GM12878 (cell line): ENCODE measurements at regions not wholly inside any gene's neighbourhood (a gene's known extent, or its start where the extent isn't known, plus 50 kb on each side); places are given as distances from the start of the nearest gene placed in this dataset.

Source experiments
- CBFB ChIP-seq: IDR thresholded peaks from 2 replicates; pipeline ENCODE4 v1.6.1; 2016; ENCODE audit warnings: antibody characterized with exemption, low read depth
- EZH2 ChIP-seq: IDR thresholded peaks from 2 replicates; pipeline ENCODE4 v1.6.1; 2012; ENCODE audit warnings: low read depth, mild to moderate bottlenecking, control low read depth, inconsistent platforms, low read length, borderline replicate concordance; ENCODE audit not compliant: control insufficient read depth
- JUND ChIP-seq: IDR thresholded peaks from 2 replicates; pipeline ENCODE4 v1.6.1; 2012; ENCODE audit warnings: low read depth, mild to moderate bottlenecking, low read length, improper control_type of control experiment, moderate library complexity
- POLR2A ChIP-seq: IDR thresholded peaks from 2 replicates; pipeline ENCODE4 v1.6.1; 2011; ENCODE audit warnings: low read depth, mild to moderate bottlenecking, low read length
- RCOR1 ChIP-seq: conservative IDR thresholded peaks from 2 replicates; pipeline ENCODE4 v1.6.1; 2012; ENCODE audit warnings: low read depth, low read length, improper control_type of control experiment
- SIN3A ChIP-seq: IDR thresholded peaks from 2 replicates; pipeline ENCODE4 v1.6.1; 2012; ENCODE audit warnings: low read depth, low read length, improper control_type of control experiment
- SP1 ChIP-seq: IDR thresholded peaks from one replicate; pipeline ENCODE4 v1.6.1; 2011; ENCODE audit warnings: low read depth, low read length
- SUZ12 ChIP-seq: fragments of 200-600 bp; sonication (generic); IDR thresholded peaks from one replicate; pipeline ENCODE4 v1.6.1; 2018; ENCODE audit warnings: antibody characterized with exemption, mild to moderate bottlenecking; ENCODE audit not compliant: unreplicated experiment
- TCF12 ChIP-seq: IDR thresholded peaks from 2 replicates; pipeline ENCODE4 v1.6.1; 2011; ENCODE audit warnings: low read depth, mild to moderate bottlenecking, low read length
- TCF7 ChIP-seq: IDR thresholded peaks from 2 replicates; pipeline ENCODE4 v1.6.1; 2014; ENCODE audit warnings: antibody characterized with exemption, borderline replicate concordance
- TF ChIP-seq, protein P1 (sequence below), 3 experiments: IDR thresholded peaks in 2 of 3; conservative IDR thresholded peaks in 1 of 3; 2 replicates each; pipeline ENCODE4 v1.5.1; 2011; ENCODE audit warnings: low read depth in 3 of 3, low read length in 3 of 3, mild to moderate bottlenecking in 3 of 3, control low read depth in 2 of 3, moderate library complexity in 2 of 3, inconsistent platforms in 1 of 3, mixed read lengths in 1 of 3; ENCODE audit not compliant: control insufficient read depth in 2 of 3, insufficient read depth in 1 of 3; ENCODE audit errors: extremely low read depth in 1 of 3
- TF ChIP-seq, protein P2 (sequence below): fragments of 450-650 bp; IDR thresholded peaks from 2 replicates; pipeline ENCODE4 v1.6.1; 2017; ENCODE audit warnings: mild to moderate bottlenecking, low read depth, inconsistent platforms; ENCODE audit not compliant: poor library complexity, severe bottlenecking

DNA sequence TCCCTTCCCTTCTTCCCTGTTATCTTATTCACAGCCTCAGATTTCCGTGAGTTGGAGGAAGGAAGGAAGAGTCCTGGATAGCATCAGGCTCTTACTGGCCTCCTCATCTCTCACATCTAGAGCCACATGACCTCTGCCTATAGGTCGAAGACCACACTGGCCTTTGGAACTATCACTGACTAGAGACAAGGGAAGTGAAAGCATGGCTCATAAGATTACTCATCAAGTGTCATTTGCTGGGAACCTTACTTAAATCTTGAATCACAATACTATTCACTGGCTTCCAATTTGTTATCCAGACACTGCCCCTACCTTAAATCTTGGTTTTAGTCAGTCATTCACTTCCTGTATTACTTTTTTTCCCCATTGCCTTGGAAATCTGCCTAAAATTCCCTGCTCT lies 61.6 kb upstream of the MTMR8 start:
- TF ChIP-seq, protein P1, sequence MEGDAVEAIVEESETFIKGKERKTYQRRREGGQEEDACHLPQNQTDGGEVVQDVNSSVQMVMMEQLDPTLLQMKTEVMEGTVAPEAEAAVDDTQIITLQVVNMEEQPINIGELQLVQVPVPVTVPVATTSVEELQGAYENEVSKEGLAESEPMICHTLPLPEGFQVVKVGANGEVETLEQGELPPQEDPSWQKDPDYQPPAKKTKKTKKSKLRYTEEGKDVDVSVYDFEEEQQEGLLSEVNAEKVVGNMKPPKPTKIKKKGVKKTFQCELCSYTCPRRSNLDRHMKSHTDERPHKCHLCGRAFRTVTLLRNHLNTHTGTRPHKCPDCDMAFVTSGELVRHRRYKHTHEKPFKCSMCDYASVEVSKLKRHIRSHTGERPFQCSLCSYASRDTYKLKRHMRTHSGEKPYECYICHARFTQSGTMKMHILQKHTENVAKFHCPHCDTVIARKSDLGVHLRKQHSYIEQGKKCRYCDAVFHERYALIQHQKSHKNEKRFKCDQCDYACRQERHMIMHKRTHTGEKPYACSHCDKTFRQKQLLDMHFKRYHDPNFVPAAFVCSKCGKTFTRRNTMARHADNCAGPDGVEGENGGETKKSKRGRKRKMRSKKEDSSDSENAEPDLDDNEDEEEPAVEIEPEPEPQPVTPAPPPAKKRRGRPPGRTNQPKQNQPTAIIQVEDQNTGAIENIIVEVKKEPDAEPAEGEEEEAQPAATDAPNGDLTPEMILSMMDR (IDR thresholded peaks at IDR 0.05 in 2 of 3, conservative IDR thresholded peaks at IDR 0.05 in 1 of 3; ENCODE audit: control insufficient read depth in 2 of 3, extremely low read depth in 1 of 3, insufficient read depth in 1 of 3, low read depth in 3 of 3, low read length in 3 of 3): no peak
- TF ChIP-seq, protein P2, sequence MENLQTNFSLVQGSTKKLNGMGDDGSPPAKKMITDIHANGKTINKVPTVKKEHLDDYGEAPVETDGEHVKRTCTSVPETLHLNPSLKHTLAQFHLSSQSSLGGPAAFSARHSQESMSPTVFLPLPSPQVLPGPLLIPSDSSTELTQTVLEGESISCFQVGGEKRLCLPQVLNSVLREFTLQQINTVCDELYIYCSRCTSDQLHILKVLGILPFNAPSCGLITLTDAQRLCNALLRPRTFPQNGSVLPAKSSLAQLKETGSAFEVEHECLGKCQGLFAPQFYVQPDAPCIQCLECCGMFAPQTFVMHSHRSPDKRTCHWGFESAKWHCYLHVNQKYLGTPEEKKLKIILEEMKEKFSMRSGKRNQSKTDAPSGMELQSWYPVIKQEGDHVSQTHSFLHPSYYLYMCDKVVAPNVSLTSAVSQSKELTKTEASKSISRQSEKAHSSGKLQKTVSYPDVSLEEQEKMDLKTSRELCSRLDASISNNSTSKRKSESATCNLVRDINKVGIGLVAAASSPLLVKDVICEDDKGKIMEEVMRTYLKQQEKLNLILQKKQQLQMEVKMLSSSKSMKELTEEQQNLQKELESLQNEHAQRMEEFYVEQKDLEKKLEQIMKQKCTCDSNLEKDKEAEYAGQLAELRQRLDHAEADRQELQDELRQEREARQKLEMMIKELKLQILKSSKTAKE: no peak
- TF ChIP-seq SUZ12: no peak
- no peak for TF ChIP-seq CBFB
- no peak for TF ChIP-seq SP1
- no peak for TF ChIP-seq TCF12
- TF ChIP-seq POLR2A: no peak
- TF ChIP-seq EZH2: no peak
- TF ChIP-seq JUND: no peak
- TF ChIP-seq TCF7: no peak
- TF ChIP-seq SIN3A: no peak
- TF ChIP-seq RCOR1: no peak
